ENCODE measurements at regions not wholly inside any gene's neighbourhood (a gene's known extent, or its start where the extent isn't known, plus 50 kb on each side); places are given as distances from the start of the nearest gene placed in this dataset.

DNA sequence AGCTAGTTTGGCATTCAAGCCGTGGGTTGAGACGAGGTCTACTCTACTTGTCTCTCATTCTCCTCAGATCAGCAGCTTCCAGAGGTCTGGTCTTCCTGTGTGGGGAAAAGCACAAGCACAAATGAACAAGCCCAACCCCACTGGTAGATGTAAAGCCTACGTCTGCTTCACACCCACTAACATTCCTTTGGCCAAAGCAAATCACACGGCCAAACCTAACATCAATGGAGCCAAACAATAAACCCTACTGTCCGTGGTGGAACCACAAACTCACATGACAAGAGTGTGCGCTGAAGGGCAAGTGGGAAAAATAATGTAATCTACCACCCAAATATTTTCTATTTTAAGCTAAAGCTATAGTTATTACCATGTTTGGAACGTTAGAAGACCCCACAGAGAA, 179.3 kb upstream of the MGAT5 start:
- TF ChIP-seq, protein P1, sequence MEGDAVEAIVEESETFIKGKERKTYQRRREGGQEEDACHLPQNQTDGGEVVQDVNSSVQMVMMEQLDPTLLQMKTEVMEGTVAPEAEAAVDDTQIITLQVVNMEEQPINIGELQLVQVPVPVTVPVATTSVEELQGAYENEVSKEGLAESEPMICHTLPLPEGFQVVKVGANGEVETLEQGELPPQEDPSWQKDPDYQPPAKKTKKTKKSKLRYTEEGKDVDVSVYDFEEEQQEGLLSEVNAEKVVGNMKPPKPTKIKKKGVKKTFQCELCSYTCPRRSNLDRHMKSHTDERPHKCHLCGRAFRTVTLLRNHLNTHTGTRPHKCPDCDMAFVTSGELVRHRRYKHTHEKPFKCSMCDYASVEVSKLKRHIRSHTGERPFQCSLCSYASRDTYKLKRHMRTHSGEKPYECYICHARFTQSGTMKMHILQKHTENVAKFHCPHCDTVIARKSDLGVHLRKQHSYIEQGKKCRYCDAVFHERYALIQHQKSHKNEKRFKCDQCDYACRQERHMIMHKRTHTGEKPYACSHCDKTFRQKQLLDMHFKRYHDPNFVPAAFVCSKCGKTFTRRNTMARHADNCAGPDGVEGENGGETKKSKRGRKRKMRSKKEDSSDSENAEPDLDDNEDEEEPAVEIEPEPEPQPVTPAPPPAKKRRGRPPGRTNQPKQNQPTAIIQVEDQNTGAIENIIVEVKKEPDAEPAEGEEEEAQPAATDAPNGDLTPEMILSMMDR (IDR thresholded peaks at IDR 0.05), result no peak
- no peak for TF ChIP-seq POLR2A (IDR thresholded peaks at IDR 0.05)
